ENCODE measurements at regions not wholly inside any gene's neighbourhood (a gene's known extent, or its start where the extent isn't known, plus 50 kb on each side); places are given as distances from the start of the nearest gene placed in this dataset.

DNA sequence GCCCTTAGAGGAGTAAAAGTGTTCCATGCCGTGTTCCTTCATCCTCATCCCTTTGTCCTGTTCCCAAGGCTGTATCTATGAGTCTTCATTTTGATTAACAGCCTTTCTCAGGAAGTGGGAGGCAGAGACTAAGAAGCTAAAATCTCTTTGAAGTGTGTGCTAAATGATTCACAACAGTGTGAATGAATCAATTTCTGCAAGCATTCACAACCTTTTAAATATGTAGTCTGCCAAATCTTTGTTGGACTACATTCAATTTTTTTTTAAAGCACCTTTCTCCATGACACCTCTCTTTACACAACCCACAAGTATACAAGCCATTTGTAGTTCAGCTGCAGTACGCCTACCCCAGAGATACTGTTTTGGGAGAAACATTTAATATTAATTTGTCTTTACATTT, 408.6 kb upstream of the FANCL start:
- POLR2A ChIA-PET: no interaction called here
- CTCF ChIA-PET: no interaction called here
- Histone ChIP-seq H3K4me1 (ENCODE audit: control insufficient read depth in 2 of 2, insufficient read depth in 2 of 2, low read length in 2 of 2) (peaks cover 4 to 8% of the 10 kb centered on the region in 2 donors), H3K4me3 (ENCODE audit: control extremely low read depth in 1 of 5, extremely low read depth in 1 of 5, insufficient read depth in 1 of 5, low read depth in 2 of 5, low read length in 4 of 5) (no peak overlapping the region), H3K9me3 (ENCODE audit: control extremely low read depth in 1 of 3, control insufficient read depth in 2 of 3, insufficient read depth in 1 of 3, low read length in 2 of 3) (no peaks in the 10 kb centered on the region), H3K9ac (ENCODE audit: low read length) (no peak overlapping the region), H3K27ac (ENCODE audit: low read length in 2 of 2) (no peak overlapping the region), H2AFZ (ENCODE audit: insufficient read depth, low read depth, low read length, poor library complexity, severe bottlenecking) (no peak overlapping the region), H4K20me1 (ENCODE audit: control insufficient read depth, insufficient read depth, low read length, poor library complexity, severe bottlenecking) (no peaks in the 10 kb centered on the region), H3K27me3 (replicated peaks in 1 of 4; ENCODE audit: control extremely low read depth in 1 of 4, control insufficient read depth in 3 of 4, insufficient read depth in 4 of 4, low read length in 3 of 4) (no peaks in the 10 kb centered on the region), H3K79me2 (ENCODE audit: control insufficient read depth, insufficient read depth, low read length) (no peaks in the 10 kb centered on the region), H3K4me2 (replicated peaks; ENCODE audit: low read depth, low read length, poor library complexity, severe bottlenecking) (no peak overlapping the region), H3K36me3 (replicated peaks in 1 of 2; ENCODE audit: control extremely low read depth in 1 of 2, control insufficient read depth in 1 of 2, extremely low read depth in 1 of 2, insufficient read depth in 2 of 2, low read length in 1 of 2) (no peaks in the 10 kb centered on the region)
- Mint-ChIP-seq H3K4me1 (peaks cover 9% of the 10 kb centered on the region), H3K27me3 (peaks cover 8% of the 10 kb centered on the region), H3K27ac (no peak overlapping the region), H3K9me3 (ENCODE audit: insufficient read depth) (no peaks in the 10 kb centered on the region), H3K4me3 (no peak overlapping the region)
- WGBS (ENCODE audit: insufficient coverage): no CpG with 5 or more reads among the region's 2 CpGs
- no peak for ATAC-seq (ENCODE audit: low read depth)
- TF ChIP-seq CTCF (IDR thresholded peaks at IDR 0.05) (no peak), EZH2 (IDR thresholded peaks at IDR 0.05; ENCODE audit: borderline replicate concordance, insufficient read depth, low read depth, low read length, poor library complexity, severe bottlenecking) (no peak)
- intact Hi-C loops (cut with micrococcal nuclease): no loop called here
- DNase-seq: no peak

GRCh38 chr2:58645017-58645416, 403.9 kb upstream of the FANCL start:
- POLR2A ChIA-PET: no interaction called here
- Histone ChIP-seq H3K36me3 (replicated peaks in 1 of 2; ENCODE audit: control extremely low read depth in 1 of 2, control insufficient read depth in 1 of 2, extremely low read depth in 1 of 2, insufficient read depth in 2 of 2, low read length in 1 of 2) (no peaks in the 10 kb centered on the region), H3K4me3 (ENCODE audit: control extremely low read depth in 1 of 5, extremely low read depth in 1 of 5, insufficient read depth in 1 of 5, low read depth in 2 of 5, low read length in 4 of 5) (no peak overlapping the region), H3K27me3 (replicated peaks in 1 of 4; ENCODE audit: control extremely low read depth in 1 of 4, control insufficient read depth in 3 of 4, insufficient read depth in 4 of 4, low read length in 3 of 4) (no peaks in the 10 kb centered on the region), H3K9ac (ENCODE audit: low read length) (peak overlapping the region; percentile 30), H3K9me3 (ENCODE audit: control extremely low read depth in 1 of 3, control insufficient read depth in 2 of 3, insufficient read depth in 1 of 3, low read length in 2 of 3) (no peaks in the 10 kb centered on the region), H3K27ac (ENCODE audit: low read length in 2 of 2) (no peak overlapping the region), H4K20me1 (ENCODE audit: control insufficient read depth, insufficient read depth, low read length, poor library complexity, severe bottlenecking) (no peaks in the 10 kb centered on the region), H3K4me1 (ENCODE audit: control insufficient read depth in 2 of 2, insufficient read depth in 2 of 2, low read length in 2 of 2) (peaks cover 4 to 8% of the 10 kb centered on the region in 2 donors), H2AFZ (ENCODE audit: insufficient read depth, low read depth, low read length, poor library complexity, severe bottlenecking) (peak overlapping the region; percentile 46), H3K79me2 (ENCODE audit: control insufficient read depth, insufficient read depth, low read length) (no peaks in the 10 kb centered on the region), H3K4me2 (replicated peaks; ENCODE audit: low read depth, low read length, poor library complexity, severe bottlenecking) (peak overlapping the region; percentile 50)
- Mint-ChIP-seq H3K9me3 (ENCODE audit: insufficient read depth) (no peaks in the 10 kb centered on the region), H3K4me3 (peak overlapping the region; percentile 53), H3K4me1 (peaks cover 12% of the 10 kb centered on the region), H3K27ac (no peak overlapping the region), H3K27me3 (no peaks in the 10 kb centered on the region)
- CTCF ChIA-PET: interaction anchor here (0.6 kb wide), 1 partner anchor 739 kb away, joined by 3 read pairs; no protein-coding TSS in a partner anchor
- WGBS (ENCODE audit: insufficient coverage): 17% methylated on average over 3 of the region's 4 CpGs
- ATAC-seq (ENCODE audit: low read depth) (peak; percentile 53), DNase-seq (peak; percentile 43)
- TF ChIP-seq CTCF (IDR thresholded peaks at IDR 0.05) (no peak), EZH2 (IDR thresholded peaks at IDR 0.05; ENCODE audit: borderline replicate concordance, insufficient read depth, low read depth, low read length, poor library complexity, severe bottlenecking) (no peak)
- intact Hi-C loops (cut with micrococcal nuclease): no loop called here
